ENCODE measurements at regions not wholly inside any gene's neighbourhood (a gene's known extent, or its start where the extent isn't known, plus 50 kb on each side); places are given as distances from the start of the nearest gene placed in this dataset.

- Histone ChIP-seq H3K9me2 (ENCODE audit: insufficient read depth) (no peaks in the 10 kb centered on the region), H3K27me3 (replicated peaks; ENCODE audit: insufficient read depth) (no peaks in the 10 kb centered on the region), H3K79me2 (ENCODE audit: insufficient read depth) (no peaks in the 10 kb centered on the region), H3F3A (ENCODE audit: insufficient read depth) (no peaks in the 10 kb centered on the region), H3K9ac (no peak overlapping the region), H2AFZ (no peak overlapping the region), H3K4me3 (no peak overlapping the region), H3K27ac (no peak overlapping the region), H3K9me3 (ENCODE audit: low read depth) (no peaks in the 10 kb centered on the region), H4K20me1 (ENCODE audit: insufficient read depth) (no peaks in the 10 kb centered on the region), H3K4me1 (ENCODE audit: insufficient read depth) (no peaks in the 10 kb centered on the region), H3K36me3 (ENCODE audit: low read depth) (no peaks in the 10 kb centered on the region), H3K4me2 (ENCODE audit: unreplicated experiment) (no peak overlapping the region)
- TF ChIP-seq EZH2 (IDR thresholded peaks at IDR 0.05; ENCODE audit: insufficient read depth, poor library complexity, severe bottlenecking) (no peak), EZH2phosphoT487 (IDR thresholded peaks at IDR 0.05; ENCODE audit: insufficient read depth, low read depth) (no peak)
- in situ Hi-C loops (cut with MboI): no loop called here
- 77 to 78% methylated on average over 4 of the region's 4 CpGs for WGBS, 2 experiments (ENCODE audit: low coverage in 1 of 2, low lambda C conversion rate in 2 of 2, missing lambda C conversion rate in 2 of 2)
- DNase-seq: no peak
Observed at GRCh38 chrX:23501974-23502373, 165.3 kb upstream of the PRDX4 start.

DNA sequence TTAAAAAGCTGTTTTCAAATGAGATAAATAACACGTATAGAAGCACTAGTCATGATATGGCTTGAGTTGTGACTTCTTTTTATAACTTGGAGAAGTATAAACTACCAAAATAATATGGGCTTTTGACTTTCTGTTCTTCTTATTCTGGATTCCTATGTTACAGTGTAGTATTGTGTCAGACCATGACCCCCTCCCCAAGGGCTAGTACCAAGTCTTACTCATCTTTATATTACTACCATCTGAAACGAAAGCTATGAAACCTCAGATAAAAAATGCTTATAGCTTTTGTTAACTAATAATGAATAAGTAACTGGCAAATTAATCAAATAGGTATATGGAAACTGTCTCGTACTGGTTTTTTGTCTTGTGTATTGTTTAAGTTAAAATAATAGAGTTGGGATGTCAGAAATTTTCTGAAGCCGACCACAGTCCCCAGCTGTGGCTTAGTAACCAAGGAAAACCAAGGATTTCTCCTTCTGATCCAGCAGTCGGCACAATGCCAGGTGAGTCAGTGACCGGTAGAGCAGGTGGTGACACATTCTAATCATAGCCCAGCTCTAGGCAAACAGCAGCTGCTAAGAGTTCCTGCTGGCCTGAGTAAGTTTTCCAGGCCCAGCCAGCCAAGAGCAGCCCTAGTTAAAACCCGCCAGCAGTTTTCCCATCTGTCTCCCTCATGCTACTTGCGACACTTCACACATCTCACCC is 163.3 kb upstream of the PRDX4 start:
- in situ Hi-C loops (cut with MboI): no loop called here
- 34 to 36% methylated on average over 6 to 7 of the region's 8 CpGs for WGBS, 2 experiments (ENCODE audit: low coverage in 1 of 2, low lambda C conversion rate in 2 of 2, missing lambda C conversion rate in 2 of 2)
- Histone ChIP-seq H4K20me1 (ENCODE audit: insufficient read depth) (no peaks in the 10 kb centered on the region), H3K36me3 (ENCODE audit: low read depth) (no peaks in the 10 kb centered on the region), H3K9me3 (ENCODE audit: low read depth) (no peaks in the 10 kb centered on the region), H3K79me2 (ENCODE audit: insufficient read depth) (no peaks in the 10 kb centered on the region), H3F3A (ENCODE audit: insufficient read depth) (no peaks in the 10 kb centered on the region), H3K27ac (no peak overlapping the region), H3K4me2 (ENCODE audit: unreplicated experiment) (no peak overlapping the region), H3K4me3 (no peak overlapping the region), H3K27me3 (replicated peaks; ENCODE audit: insufficient read depth) (no peaks in the 10 kb centered on the region), H3K9me2 (ENCODE audit: insufficient read depth) (no peaks in the 10 kb centered on the region), H3K4me1 (ENCODE audit: insufficient read depth) (no peaks in the 10 kb centered on the region), H2AFZ (no peak overlapping the region), H3K9ac (no peak overlapping the region)
- TF ChIP-seq EZH2 (IDR thresholded peaks at IDR 0.05; ENCODE audit: insufficient read depth, poor library complexity, severe bottlenecking): no peak
- peak; percentile 62 for DNase-seq

GRCh38 chrX:23504540-23504884 is 162.8 kb upstream of the PRDX4 start:
- Histone ChIP-seq H3K36me3 (ENCODE audit: low read depth) (no peaks in the 10 kb centered on the region), H2AFZ (no peak overlapping the region), H3K4me3 (no peak overlapping the region), H3K9me2 (ENCODE audit: insufficient read depth) (no peaks in the 10 kb centered on the region), H3K4me1 (ENCODE audit: insufficient read depth) (no peaks in the 10 kb centered on the region), H3K4me2 (ENCODE audit: unreplicated experiment) (no peak overlapping the region), H3K27me3 (replicated peaks; ENCODE audit: insufficient read depth) (no peaks in the 10 kb centered on the region), H3K9ac (no peak overlapping the region), H3K27ac (no peak overlapping the region), H3F3A (ENCODE audit: insufficient read depth) (no peaks in the 10 kb centered on the region), H4K20me1 (ENCODE audit: insufficient read depth) (no peaks in the 10 kb centered on the region), H3K79me2 (ENCODE audit: insufficient read depth) (no peaks in the 10 kb centered on the region), H3K9me3 (ENCODE audit: low read depth) (no peaks in the 10 kb centered on the region)
- in situ Hi-C loops (cut with MboI): no loop called here
- WGBS, 2 experiments (ENCODE audit: low coverage in 1 of 2, low lambda C conversion rate in 2 of 2, missing lambda C conversion rate in 2 of 2): 46 to 53% methylated on average over 3 to 6 of the region's 6 CpGs
- no peak for DNase-seq
- TF ChIP-seq EZH2 (IDR thresholded peaks at IDR 0.05; ENCODE audit: insufficient read depth, poor library complexity, severe bottlenecking) (no peak), EZH2phosphoT487 (IDR thresholded peaks at IDR 0.05; ENCODE audit: insufficient read depth, low read depth) (no peak)

- 64 to 69% methylated on average over 2 of the region's 2 CpGs for WGBS, 2 experiments (ENCODE audit: low coverage in 1 of 2, low lambda C conversion rate in 2 of 2, missing lambda C conversion rate in 2 of 2)
- Histone ChIP-seq H2AFZ (no peak overlapping the region), H3K9ac (no peak overlapping the region), H3K27me3 (replicated peaks; ENCODE audit: insufficient read depth) (no peaks in the 10 kb centered on the region), H3K4me2 (ENCODE audit: unreplicated experiment) (no peak overlapping the region), H3K4me1 (ENCODE audit: insufficient read depth) (no peaks in the 10 kb centered on the region), H3K9me2 (ENCODE audit: insufficient read depth) (no peaks in the 10 kb centered on the region), H3K4me3 (no peak overlapping the region), H3K79me2 (ENCODE audit: insufficient read depth) (no peaks in the 10 kb centered on the region), H3K36me3 (ENCODE audit: low read depth) (no peaks in the 10 kb centered on the region), H4K20me1 (ENCODE audit: insufficient read depth) (no peaks in the 10 kb centered on the region), H3K27ac (no peak overlapping the region), H3F3A (ENCODE audit: insufficient read depth) (no peaks in the 10 kb centered on the region), H3K9me3 (ENCODE audit: low read depth) (no peaks in the 10 kb centered on the region)
- in situ Hi-C loops (cut with MboI): no loop called here
- no peak for DNase-seq
- TF ChIP-seq EZH2phosphoT487 (IDR thresholded peaks at IDR 0.05; ENCODE audit: insufficient read depth, low read depth): no peak
- no peak for TF ChIP-seq EZH2 (IDR thresholded peaks at IDR 0.05; ENCODE audit: insufficient read depth, poor library complexity, severe bottlenecking)
Observed at GRCh38 chrX:23504895-23505294, 162.4 kb upstream of the PRDX4 start.

All from GM23248 (cell line).